SK-N-SH treated with all-trans-retinoic acid at 6 μM for 48 hours (cell line): ENCODE measurements at regions not wholly inside any gene's neighbourhood (a gene's known extent, or its start where the extent isn't known, plus 50 kb on each side); places are given as distances from the start of the nearest gene placed in this dataset.

Experiments
- ATAC-seq: fragments of 200-7000 bp; cut with Tn5 transposase; 3 replicates; pipeline ENCODE4 v1.9.1; 2020; ENCODE audit warnings: mild to moderate bottlenecking, moderate library complexity
- ARNTL ChIP-seq: fragments of 450-650 bp; formaldehyde crosslinking; IDR thresholded peaks from 2 replicates; pipeline ENCODE4 v1.5.0; 2020; ENCODE audit warnings: low read depth, mild to moderate bottlenecking, moderate library complexity, borderline replicate concordance
- BACH2 ChIP-seq: fragments of 250-450 bp; sonication (Bioruptor Pico); IDR thresholded peaks from 2 replicates; pipeline ENCODE4 v1.9.0; 2021; ENCODE audit warnings: mild to moderate bottlenecking, borderline replicate concordance
- CREB5 ChIP-seq: fragments of 250-450 bp; sonication (Bioruptor Pico); IDR thresholded peaks from 2 replicates; pipeline ENCODE4 v1.5.1; 2020; ENCODE audit warnings: low read depth, mild to moderate bottlenecking, moderate library complexity
- CSDC2 ChIP-seq: fragments of 250-450 bp; sonication (Bioruptor Pico); IDR thresholded peaks from 2 replicates; pipeline ENCODE4 v1.5.0; 2020; ENCODE audit warnings: mild to moderate bottlenecking, moderate library complexity
- ESRRG ChIP-seq: fragments of 250-450 bp; sonication (Bioruptor Pico); IDR thresholded peaks from 2 replicates; pipeline ENCODE4 v1.6.1; 2021; ENCODE audit warnings: mild to moderate bottlenecking
- GLIS3 ChIP-seq: fragments of 250-450 bp; sonication (Bioruptor Pico); IDR thresholded peaks from 2 replicates; pipeline ENCODE4 v1.5.0; 2020; ENCODE audit warnings: mild to moderate bottlenecking, moderate library complexity
- ISL1 ChIP-seq: fragments of 250-450 bp; sonication (Bioruptor Pico); IDR thresholded peaks from 2 replicates; pipeline ENCODE4 v2.1.2; 2022; ENCODE audit warnings: mild to moderate bottlenecking, moderate library complexity
- OSR1 ChIP-seq: fragments of 250-450 bp; sonication (Bioruptor Pico); IDR thresholded peaks from 2 replicates; pipeline ENCODE4 v1.8.0; 2022; ENCODE audit warnings: moderate library complexity, mild to moderate bottlenecking, inconsistent platforms
- POU6F1 ChIP-seq: fragments of 250-450 bp; sonication (Bioruptor Pico); IDR thresholded peaks from 2 replicates; pipeline ENCODE4 v1.8.0; 2021; ENCODE audit warnings: low read depth, mild to moderate bottlenecking, moderate library complexity, borderline replicate concordance
- PPARA ChIP-seq: fragments of 250-450 bp; sonication (Bioruptor Pico); IDR thresholded peaks from 2 replicates; pipeline ENCODE4 v1.5.0; 2020; ENCODE audit warnings: mild to moderate bottlenecking, borderline replicate concordance
- RARB ChIP-seq: fragments of 250-450 bp; sonication (Bioruptor Pico); IDR thresholded peaks from 2 replicates; pipeline ENCODE4 v1.8.0; 2021; ENCODE audit warnings: mild to moderate bottlenecking, moderate library complexity
- SNAI2 ChIP-seq: fragments of 250-450 bp; sonication (Bioruptor Pico); IDR thresholded peaks from 2 replicates; pipeline ENCODE4 v1.5.0; 2020; ENCODE audit warnings: mild to moderate bottlenecking, moderate library complexity
- TOX ChIP-seq: fragments of 250-450 bp; sonication (Bioruptor Pico); IDR thresholded peaks from 2 replicates; pipeline ENCODE4 v1.8.0; 2021; ENCODE audit warnings: mild to moderate bottlenecking, moderate library complexity, borderline replicate concordance
- ZC3H10 ChIP-seq: fragments of 250-450 bp; sonication (Bioruptor Pico); IDR thresholded peaks from 2 replicates; pipeline ENCODE4 v1.5.1; 2021; ENCODE audit warnings: mild to moderate bottlenecking, moderate library complexity
- ZFP3 ChIP-seq: fragments of 250-450 bp; sonication (Bioruptor Pico); IDR thresholded peaks from 2 replicates; pipeline ENCODE4 v1.5.0; 2020; ENCODE audit warnings: mild to moderate bottlenecking, moderate library complexity
- ZNF70 ChIP-seq: fragments of 450-650 bp; formaldehyde crosslinking; IDR thresholded peaks from 2 replicates; pipeline ENCODE4 v1.5.0; 2020; ENCODE audit warnings: mild to moderate bottlenecking, moderate library complexity
- ZNF8 ChIP-seq: fragments of 450-650 bp; formaldehyde crosslinking; IDR thresholded peaks from 2 replicates; pipeline ENCODE4 v1.5.0; 2020; ENCODE audit warnings: mild to moderate bottlenecking, moderate library complexity
- TF ChIP-seq, protein P1 (sequence below): fragments of 250-450 bp; sonication (Bioruptor Pico); IDR thresholded peaks from 2 replicates; pipeline ENCODE4 v1.8.0; 2020; ENCODE audit warnings: mild to moderate bottlenecking, moderate library complexity, borderline replicate concordance
- TF ChIP-seq, protein P2 (sequence below): fragments of 250-450 bp; sonication (Bioruptor Pico); IDR thresholded peaks from 2 replicates; pipeline ENCODE4 v1.5.1; 2021; ENCODE audit warnings: mild to moderate bottlenecking, moderate library complexity
- TF ChIP-seq, protein P3 (sequence below): fragments of 250-450 bp; sonication (Bioruptor Pico); IDR thresholded peaks from 2 replicates; pipeline ENCODE4 v1.5.0; 2020; ENCODE audit warnings: mild to moderate bottlenecking, moderate library complexity

DNA sequence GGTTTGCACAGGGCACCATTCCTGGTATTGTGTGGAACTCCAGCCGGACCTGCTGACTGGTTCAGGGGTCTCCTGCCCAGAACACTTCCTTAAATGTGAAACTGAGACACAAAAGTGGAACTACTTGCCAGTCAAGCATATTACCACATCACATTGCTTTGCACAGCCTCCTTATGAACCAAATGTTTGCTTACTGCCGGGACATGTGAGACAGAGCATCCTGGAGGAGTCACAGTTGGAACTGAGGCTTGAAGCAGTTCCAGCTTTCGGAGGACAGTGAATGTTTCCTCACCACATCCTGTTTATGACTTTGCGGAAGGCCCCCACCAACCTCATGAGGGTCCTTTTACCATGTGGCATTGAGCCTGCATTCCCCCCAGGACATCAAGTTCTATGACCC, 105.8 kb upstream of the ARHGAP42 start:
- TF ChIP-seq ZNF8: no peak
- TF ChIP-seq, protein P1, sequence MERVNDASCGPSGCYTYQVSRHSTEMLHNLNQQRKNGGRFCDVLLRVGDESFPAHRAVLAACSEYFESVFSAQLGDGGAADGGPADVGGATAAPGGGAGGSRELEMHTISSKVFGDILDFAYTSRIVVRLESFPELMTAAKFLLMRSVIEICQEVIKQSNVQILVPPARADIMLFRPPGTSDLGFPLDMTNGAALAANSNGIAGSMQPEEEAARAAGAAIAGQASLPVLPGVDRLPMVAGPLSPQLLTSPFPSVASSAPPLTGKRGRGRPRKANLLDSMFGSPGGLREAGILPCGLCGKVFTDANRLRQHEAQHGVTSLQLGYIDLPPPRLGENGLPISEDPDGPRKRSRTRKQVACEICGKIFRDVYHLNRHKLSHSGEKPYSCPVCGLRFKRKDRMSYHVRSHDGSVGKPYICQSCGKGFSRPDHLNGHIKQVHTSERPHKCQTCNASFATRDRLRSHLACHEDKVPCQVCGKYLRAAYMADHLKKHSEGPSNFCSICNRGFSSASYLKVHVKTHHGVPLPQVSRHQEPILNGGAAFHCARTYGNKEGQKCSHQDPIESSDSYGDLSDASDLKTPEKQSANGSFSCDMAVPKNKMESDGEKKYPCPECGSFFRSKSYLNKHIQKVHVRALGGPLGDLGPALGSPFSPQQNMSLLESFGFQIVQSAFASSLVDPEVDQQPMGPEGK (CRISPR knock-in tag): no peak
- TF ChIP-seq, protein P2, sequence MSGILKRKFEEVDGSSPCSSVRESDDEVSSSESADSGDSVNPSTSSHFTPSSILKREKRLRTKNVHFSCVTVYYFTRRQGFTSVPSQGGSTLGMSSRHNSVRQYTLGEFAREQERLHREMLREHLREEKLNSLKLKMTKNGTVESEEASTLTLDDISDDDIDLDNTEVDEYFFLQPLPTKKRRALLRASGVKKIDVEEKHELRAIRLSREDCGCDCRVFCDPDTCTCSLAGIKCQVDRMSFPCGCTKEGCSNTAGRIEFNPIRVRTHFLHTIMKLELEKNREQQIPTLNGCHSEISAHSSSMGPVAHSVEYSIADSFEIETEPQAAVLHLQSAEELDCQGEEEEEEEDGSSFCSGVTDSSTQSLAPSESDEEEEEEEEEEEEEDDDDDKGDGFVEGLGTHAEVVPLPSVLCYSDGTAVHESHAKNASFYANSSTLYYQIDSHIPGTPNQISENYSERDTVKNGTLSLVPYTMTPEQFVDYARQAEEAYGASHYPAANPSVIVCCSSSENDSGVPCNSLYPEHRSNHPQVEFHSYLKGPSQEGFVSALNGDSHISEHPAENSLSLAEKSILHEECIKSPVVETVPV (CRISPR knock-in tag): no peak
- no peak for TF ChIP-seq ESRRG (CRISPR knock-in tag)
- TF ChIP-seq CREB5: no peak
- TF ChIP-seq ZFP3: no peak
- TF ChIP-seq TOX (CRISPR knock-in tag): no peak
- TF ChIP-seq POU6F1 (CRISPR knock-in tag): no peak
- TF ChIP-seq ZNF70 (CRISPR knock-in tag): no peak
- TF ChIP-seq RARB: no peak
- TF ChIP-seq ISL1 (CRISPR knock-in tag): no peak
- no peak for TF ChIP-seq ZC3H10 (CRISPR knock-in tag)
- no peak for TF ChIP-seq GLIS3 (CRISPR knock-in tag)
- TF ChIP-seq OSR1 (CRISPR knock-in tag): no peak
- TF ChIP-seq, all 23 proteins: peak for 0
- no peak for ATAC-seq

DNA sequence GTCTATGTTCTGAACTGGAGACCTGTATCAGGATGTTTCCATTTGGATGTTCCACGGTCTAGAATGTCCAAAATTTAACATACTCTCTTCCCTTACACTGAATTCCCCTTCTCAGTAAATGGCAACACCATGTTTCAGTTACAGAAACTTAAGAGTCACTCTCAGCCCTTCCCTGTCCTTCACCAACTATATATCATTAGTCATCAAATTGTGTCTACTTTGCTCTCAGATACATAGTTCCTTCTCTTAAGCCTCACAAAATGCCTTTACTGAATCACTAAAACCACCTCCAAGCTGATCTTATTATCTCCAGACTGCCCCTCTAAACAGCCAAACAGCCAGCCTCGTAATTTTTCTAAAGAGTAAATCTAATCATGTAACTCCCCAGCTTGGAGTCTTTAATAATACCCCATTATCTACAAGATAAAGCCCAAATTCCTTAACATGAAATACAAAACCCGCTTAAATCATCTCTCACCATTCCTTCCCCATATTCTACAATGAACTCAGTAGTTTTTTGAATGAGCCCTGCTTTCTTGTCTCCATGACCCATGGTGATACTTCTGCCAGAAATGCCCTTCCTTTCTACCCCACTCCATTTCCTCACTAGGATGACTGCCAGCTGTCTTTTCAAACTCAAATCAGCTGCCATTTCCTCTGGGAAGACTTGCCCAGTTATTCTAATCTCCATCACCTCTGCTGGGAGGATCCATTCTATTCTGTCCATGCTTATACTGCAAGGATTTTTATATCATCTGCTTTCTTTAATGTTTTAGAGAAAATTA, 102.7 kb upstream of the ARHGAP42 start:
- TF ChIP-seq BACH2 (CRISPR knock-in tag): no peak
- TF ChIP-seq TOX (CRISPR knock-in tag): no peak
- no peak for TF ChIP-seq RARB
- no peak for TF ChIP-seq OSR1 (CRISPR knock-in tag)
- TF ChIP-seq CSDC2 (CRISPR knock-in tag): no peak
- no peak for TF ChIP-seq ZNF8
- TF ChIP-seq ESRRG (CRISPR knock-in tag): no peak
- TF ChIP-seq, protein P3, sequence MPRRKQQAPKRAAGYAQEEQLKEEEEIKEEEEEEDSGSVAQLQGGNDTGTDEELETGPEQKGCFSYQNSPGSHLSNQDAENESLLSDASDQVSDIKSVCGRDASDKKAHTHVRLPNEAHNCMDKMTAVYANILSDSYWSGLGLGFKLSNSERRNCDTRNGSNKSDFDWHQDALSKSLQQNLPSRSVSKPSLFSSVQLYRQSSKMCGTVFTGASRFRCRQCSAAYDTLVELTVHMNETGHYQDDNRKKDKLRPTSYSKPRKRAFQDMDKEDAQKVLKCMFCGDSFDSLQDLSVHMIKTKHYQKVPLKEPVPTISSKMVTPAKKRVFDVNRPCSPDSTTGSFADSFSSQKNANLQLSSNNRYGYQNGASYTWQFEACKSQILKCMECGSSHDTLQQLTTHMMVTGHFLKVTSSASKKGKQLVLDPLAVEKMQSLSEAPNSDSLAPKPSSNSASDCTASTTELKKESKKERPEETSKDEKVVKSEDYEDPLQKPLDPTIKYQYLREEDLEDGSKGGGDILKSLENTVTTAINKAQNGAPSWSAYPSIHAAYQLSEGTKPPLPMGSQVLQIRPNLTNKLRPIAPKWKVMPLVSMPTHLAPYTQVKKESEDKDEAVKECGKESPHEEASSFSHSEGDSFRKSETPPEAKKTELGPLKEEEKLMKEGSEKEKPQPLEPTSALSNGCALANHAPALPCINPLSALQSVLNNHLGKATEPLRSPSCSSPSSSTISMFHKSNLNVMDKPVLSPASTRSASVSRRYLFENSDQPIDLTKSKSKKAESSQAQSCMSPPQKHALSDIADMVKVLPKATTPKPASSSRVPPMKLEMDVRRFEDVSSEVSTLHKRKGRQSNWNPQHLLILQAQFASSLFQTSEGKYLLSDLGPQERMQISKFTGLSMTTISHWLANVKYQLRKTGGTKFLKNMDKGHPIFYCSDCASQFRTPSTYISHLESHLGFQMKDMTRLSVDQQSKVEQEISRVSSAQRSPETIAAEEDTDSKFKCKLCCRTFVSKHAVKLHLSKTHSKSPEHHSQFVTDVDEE (CRISPR knock-in tag): no peak
- no peak for TF ChIP-seq ARNTL (CRISPR knock-in tag)
- no peak for TF ChIP-seq SNAI2 (CRISPR knock-in tag)
- TF ChIP-seq CREB5: no peak
- no peak for TF ChIP-seq ZNF70 (CRISPR knock-in tag)
- TF ChIP-seq ISL1 (CRISPR knock-in tag): no peak
- TF ChIP-seq ZFP3: no peak
- no peak for TF ChIP-seq PPARA (CRISPR knock-in tag)
- no peak for ATAC-seq
